SK-N-SH (cell line): ENCODE measurements at regions not wholly inside any gene's neighbourhood (a gene's known extent, or its start where the extent isn't known, plus 50 kb on each side); places are given as distances from the start of the nearest gene placed in this dataset.

Experiments used
- ELF1 ChIP-seq: IDR thresholded peaks from 2 replicates; pipeline ENCODE4 v1.4.0; 2012
- EP300 ChIP-seq, 2 experiments: IDR thresholded peaks; 2 replicates each; pipeline versions ENCODE4 v1.4.0 to v1.6.1; 2012; ENCODE audit warnings: borderline replicate concordance in 1 of 2, low read depth in 1 of 2, low read length in 1 of 2
- EZH2phosphoT487 ChIP-seq: fragments of 200-600 bp; sonication (generic); IDR thresholded peaks from 2 replicates; pipeline ENCODE4 v1.6.1; 2017; ENCODE audit warnings: low read depth, mixed run types, mild to moderate bottlenecking, antibody characterized with exemption, moderate library complexity, borderline replicate concordance
- FOXM1 ChIP-seq: IDR thresholded peaks from 2 replicates; pipeline ENCODE4 v1.4.0; 2012; ENCODE audit warnings: low read depth, mild to moderate bottlenecking
- GATA2 ChIP-seq: sonication (generic); formaldehyde crosslinking; IDR thresholded peaks from 2 replicates; pipeline ENCODE4 v1.5.0; 2020; ENCODE audit warnings: mild to moderate bottlenecking, missing genetic modification reagents
- JUND ChIP-seq: IDR thresholded peaks from 2 replicates; pipeline ENCODE4 v1.4.0; 2012
- MXI1 ChIP-seq: IDR thresholded peaks from 2 replicates; pipeline ENCODE4 v1.6.1; 2012; ENCODE audit warnings: mild to moderate bottlenecking, low read depth, low read length, improper control_type of control experiment
- POLR2AphosphoS5 ChIP-seq: IDR thresholded peaks from 2 replicates; pipeline ENCODE4 v1.6.1; 2012; ENCODE audit warnings: low read depth, low read length
- RXRA ChIP-seq: IDR thresholded peaks from 2 replicates; pipeline ENCODE4 v1.4.0; 2012; ENCODE audit warnings: low read depth, mild to moderate bottlenecking, borderline replicate concordance
- TF ChIP-seq, protein P1 (sequence below): fragments of 200-600 bp; sonication (generic); IDR thresholded peaks from 2 replicates; pipeline ENCODE4 v1.6.1; 2017; ENCODE audit warnings: antibody characterized with exemption, mild to moderate bottlenecking, moderate library complexity
- TF ChIP-seq, protein P2 (sequence below): IDR thresholded peaks from 2 replicates; pipeline ENCODE4 v1.4.0; 2012; ENCODE audit warnings: low read depth
- TF ChIP-seq, protein P3 (sequence below): IDR thresholded peaks from 2 replicates; pipeline ENCODE4 v1.4.0; 2012; ENCODE audit warnings: low read depth, borderline replicate concordance

DNA sequence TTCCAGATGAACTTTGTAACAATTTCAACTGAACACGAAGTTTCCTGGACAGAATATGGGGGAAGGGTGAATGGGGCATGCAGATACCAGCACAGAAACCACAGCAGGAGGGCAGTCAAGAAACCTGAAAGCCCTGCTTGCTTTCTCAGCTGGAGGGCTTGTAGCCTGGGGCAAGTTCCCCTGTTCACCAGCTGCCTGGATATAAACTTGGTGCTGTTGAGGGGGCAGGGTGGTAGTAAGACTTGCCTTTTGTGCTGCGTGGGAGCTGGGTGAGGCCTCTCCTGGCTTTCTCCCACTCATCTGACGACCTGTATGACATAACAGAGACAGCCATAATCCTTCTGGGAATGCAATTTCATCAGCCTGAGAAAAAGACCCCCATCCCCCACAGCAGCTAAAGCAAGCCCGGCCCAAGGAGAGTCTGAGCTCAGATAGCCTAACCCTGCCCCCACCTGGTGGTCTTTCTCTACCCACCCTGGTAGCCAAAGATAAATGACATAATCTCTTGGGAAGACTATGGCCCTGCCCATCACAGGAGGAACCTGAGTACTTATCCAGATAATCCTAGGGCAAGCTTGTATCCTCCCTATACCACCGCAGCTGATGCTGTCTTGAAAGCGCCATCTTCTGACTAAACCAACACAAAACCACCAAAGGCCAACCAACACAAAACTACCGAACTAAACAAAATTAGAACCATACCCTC is 234.3 kb downstream of the LAS1L start:
- TF ChIP-seq EZH2phosphoT487: no peak
- TF ChIP-seq, protein P1, sequence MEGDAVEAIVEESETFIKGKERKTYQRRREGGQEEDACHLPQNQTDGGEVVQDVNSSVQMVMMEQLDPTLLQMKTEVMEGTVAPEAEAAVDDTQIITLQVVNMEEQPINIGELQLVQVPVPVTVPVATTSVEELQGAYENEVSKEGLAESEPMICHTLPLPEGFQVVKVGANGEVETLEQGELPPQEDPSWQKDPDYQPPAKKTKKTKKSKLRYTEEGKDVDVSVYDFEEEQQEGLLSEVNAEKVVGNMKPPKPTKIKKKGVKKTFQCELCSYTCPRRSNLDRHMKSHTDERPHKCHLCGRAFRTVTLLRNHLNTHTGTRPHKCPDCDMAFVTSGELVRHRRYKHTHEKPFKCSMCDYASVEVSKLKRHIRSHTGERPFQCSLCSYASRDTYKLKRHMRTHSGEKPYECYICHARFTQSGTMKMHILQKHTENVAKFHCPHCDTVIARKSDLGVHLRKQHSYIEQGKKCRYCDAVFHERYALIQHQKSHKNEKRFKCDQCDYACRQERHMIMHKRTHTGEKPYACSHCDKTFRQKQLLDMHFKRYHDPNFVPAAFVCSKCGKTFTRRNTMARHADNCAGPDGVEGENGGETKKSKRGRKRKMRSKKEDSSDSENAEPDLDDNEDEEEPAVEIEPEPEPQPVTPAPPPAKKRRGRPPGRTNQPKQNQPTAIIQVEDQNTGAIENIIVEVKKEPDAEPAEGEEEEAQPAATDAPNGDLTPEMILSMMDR: no peak
- no peak for TF ChIP-seq RXRA
- no peak for TF ChIP-seq EP300 (IDR thresholded peaks at IDR 0.05; ENCODE audit: borderline replicate concordance in 1 of 2, low read depth in 1 of 2, low read length in 1 of 2)
- TF ChIP-seq GATA2 (CRISPR knock-in tag): no peak
- TF ChIP-seq POLR2AphosphoS5: no peak
- TF ChIP-seq, protein P2, sequence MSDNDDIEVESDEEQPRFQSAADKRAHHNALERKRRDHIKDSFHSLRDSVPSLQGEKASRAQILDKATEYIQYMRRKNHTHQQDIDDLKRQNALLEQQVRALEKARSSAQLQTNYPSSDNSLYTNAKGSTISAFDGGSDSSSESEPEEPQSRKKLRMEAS: no peak
- no peak for TF ChIP-seq MXI1
- no peak for TF ChIP-seq ELF1
- TF ChIP-seq, protein P3, sequence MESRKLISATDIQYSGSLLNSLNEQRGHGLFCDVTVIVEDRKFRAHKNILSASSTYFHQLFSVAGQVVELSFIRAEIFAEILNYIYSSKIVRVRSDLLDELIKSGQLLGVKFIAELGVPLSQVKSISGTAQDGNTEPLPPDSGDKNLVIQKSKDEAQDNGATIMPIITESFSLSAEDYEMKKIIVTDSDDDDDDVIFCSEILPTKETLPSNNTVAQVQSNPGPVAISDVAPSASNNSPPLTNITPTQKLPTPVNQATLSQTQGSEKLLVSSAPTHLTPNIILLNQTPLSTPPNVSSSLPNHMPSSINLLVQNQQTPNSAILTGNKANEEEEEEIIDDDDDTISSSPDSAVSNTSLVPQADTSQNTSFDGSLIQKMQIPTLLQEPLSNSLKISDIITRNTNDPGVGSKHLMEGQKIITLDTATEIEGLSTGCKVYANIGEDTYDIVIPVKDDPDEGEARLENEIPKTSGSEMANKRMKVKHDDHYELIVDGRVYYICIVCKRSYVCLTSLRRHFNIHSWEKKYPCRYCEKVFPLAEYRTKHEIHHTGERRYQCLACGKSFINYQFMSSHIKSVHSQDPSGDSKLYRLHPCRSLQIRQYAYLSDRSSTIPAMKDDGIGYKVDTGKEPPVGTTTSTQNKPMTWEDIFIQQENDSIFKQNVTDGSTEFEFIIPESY: no peak
- no peak for TF ChIP-seq JUND
- no peak for TF ChIP-seq FOXM1
